ENCODE measurements at regions not wholly inside any gene's neighbourhood (a gene's known extent, or its start where the extent isn't known, plus 50 kb on each side); places are given as distances from the start of the nearest gene placed in this dataset.
A peak's percentile ranks its signal among the peaks of the same experiment; 100 is the strongest.
"Not testable (repeated sequence)": the region's sequence is repeated elsewhere in the genome, so short reads cannot be mapped to it uniquely, and the experiment has no call there.

- DNase-seq = no peak
Measured at GRCh38 chr3:191518861-191519260, 57.9 kb downstream of the PYDC2 start.

DNA sequence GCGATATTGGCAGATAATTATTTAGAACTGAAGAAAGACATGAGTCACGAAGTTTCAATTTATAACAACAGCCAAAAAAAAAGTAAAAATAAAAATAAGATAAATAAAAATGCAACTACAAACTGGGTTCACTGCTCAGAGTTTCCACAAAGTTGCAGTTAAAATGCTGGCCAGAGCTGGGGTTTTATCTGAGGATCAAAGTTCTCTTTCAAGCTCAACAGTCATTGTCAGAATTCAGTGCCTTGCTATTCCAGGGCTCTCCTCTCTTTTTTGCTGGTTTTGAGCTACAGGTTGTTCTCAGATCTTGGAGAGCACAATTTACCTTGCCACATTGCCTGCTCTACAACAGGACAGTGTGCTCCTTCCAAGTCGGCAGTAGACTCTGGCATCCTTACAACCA, 60.1 kb downstream of the PYDC2 start:
- DNase-seq = no peak

DNA sequence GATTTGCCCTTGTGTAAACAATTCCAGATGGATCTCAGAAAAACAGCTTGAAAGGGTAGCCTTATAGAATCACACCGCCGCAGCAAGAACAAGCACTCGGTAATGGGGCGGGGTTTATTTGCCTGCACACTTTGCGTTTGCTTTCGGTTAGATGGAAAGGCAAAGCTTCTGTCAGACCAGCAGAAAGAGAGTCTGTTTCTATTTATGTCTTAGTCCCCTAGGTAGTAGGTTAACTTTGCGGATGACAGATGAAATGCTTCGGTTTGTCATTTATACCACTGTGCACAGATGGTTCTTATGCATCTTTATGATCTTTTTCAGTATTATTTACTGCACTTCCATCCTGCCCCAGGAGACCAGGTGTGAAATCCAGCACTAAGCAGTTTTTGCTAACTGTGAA, 62.2 kb downstream of the PYDC2 start:
- peak; percentile 10 for DNase-seq

GRCh38 chr3:191528589-191528988, 67.6 kb downstream of the PYDC2 start:
- no peak for DNase-seq

DNA sequence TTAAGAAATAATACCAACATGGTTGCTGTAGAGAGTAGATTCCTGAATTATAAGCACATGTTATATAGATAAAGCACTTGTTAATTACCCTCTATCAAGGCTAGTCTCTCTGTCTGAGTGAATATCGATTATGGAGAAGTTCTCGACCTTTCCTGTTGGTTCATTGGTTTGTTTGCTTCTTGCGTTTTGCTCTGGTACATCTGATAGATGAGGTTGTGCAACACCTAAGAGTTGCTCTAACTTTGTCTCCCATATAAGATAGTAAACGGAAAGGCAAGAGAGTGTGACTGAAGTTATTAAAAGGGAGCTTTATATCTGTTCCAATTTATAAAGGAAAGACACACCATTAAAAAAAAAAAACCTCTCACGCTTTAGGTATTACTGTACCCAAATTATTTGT, 69.0 kb downstream of the PYDC2 start:
- no peak for DNase-seq

DNA sequence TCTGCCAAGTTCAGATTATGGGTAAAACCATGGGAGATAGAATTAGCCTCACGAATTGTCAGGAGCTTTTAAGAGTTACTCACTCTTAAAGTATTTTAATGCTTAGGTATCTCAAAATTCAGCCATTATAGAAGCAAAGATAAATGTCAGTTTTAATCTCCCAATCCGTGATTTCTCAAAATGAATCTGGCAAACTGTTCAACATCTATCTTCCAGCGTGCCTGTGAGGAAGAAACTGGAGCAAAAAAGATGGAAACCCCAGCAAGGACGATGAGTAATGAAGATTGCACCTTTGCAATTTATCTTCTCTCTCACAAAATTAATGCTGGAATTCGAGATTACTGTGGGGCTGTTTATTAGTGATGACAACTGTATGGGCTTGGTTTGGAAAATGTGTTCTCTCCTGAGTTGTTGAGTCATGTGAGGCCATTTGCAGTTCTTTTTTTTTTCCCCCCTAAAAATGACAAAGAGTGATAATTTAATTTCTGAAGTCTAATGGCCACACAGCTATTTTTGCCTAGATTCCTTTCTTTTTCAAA, 70.5 kb downstream of the PYDC2 start:
- DNase-seq = no peak

- no peak for DNase-seq
Measured at GRCh38 chr3:191543018-191543417, 82.1 kb downstream of the PYDC2 start.

- no peak for DNase-seq
Measured at GRCh38 chr3:191543897-191544296, 82.9 kb downstream of the PYDC2 start.

GRCh38 chr3:191549357-191549756, 88.4 kb downstream of the PYDC2 start:
- DNase-seq = no peak

- no peak for DNase-seq
Measured at GRCh38 chr3:191555037-191555436, 94.1 kb downstream of the PYDC2 start.

- DNase-seq = no peak
Measured at GRCh38 chr3:191557322-191557721, 96.4 kb downstream of the PYDC2 start.

DNA sequence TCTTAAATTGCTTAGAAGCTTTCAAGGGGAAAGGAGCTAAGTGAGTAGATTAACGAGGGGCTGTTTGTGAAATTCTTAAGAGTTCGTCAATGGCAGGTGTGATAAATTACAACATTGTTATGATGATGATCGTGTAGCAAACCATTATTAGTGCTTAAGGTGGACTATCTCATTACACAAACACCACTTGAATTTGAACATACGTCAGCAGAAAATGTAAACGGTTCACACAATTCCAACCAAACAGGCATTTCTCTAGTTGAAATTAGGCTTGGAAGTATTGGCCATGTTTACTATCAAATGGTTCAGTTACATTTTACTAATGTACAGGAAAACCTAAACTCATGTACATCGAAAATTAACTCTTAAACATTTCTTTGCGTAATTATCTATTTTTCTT, 102.8 kb downstream of the PYDC2 start:
- DNase-seq = no peak

DNA sequence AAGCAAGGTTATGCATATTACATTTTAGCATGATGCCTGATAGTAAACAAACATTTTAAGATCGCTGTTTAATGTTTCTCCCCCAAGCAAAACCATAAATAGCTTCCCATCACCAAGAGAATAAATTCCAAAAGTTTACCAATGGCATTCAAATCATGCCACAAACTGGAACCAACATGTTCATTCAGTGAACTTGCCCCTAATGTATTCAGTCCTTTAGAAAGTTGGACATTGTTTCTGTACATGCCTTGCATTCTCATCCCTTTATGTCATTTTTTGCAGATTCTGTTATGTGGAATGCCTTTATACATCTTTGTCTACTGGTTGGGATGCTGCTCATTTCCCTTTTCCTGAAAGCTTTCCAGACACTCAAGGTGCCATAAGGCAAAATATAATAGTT, 105.5 kb downstream of the PYDC2 start:
- no peak for DNase-seq

DNA sequence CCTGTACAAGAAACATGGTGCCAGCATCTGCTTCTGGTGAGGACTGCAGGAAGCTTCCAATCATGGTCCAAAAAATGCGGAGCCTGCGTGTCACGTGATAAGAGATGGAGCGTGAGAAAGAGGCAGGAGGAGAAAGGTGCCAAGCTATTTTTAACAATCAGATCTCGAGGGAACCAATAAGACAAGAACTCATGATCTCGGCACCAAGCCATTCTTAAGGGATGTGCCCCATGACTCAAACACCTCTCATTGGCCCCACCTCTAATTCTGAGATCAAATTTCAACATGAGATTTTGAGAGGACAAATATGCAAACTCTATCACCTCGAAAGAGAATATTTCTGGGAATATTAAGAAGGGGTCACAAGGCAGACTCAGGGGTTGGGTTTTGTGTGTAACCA, 107.2 kb downstream of the PYDC2 start:
- no peak for DNase-seq

DNA sequence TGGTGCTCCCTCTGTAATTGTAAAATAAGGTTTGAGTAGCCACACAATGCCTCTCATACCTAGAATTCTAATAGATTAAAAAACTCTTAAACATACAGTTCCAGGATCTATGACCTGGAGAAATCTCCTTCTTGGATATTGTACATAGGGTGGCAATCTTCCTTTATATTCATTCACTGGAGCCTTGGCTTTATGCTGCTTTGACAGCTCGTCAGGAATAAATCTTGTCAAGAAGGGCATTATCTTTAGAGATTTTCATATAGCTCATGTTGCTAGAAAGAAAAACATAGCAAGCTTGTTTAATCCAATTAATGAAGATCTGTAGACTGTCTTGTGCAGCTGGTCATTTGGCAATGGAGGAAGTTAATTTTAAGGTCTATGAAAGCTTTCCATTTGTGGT, 131.1 kb downstream of the PYDC2 start:
- DNase-seq = no peak

DNA sequence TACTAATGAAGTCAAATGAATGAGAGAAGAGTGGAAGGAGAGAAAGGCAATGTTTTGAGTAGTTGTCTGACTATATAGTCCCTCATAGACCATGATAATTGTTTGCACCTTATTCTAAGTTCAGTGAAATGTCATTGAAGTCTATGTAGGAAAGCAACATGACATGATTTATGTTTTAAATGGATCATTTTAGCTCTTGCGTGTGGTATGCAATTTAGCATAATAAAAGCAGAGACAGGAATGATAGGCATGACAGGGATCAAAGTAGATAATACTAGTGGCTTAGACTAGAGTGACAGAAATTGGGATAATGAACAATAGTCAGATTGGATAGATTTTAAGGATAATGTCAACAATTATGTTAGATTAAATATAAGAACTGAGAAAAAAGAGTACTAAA, 132.5 kb downstream of the PYDC2 start:
- no peak for DNase-seq

- not testable (repeated sequence) for DNase-seq
Measured at GRCh38 chr3:191615511-191615910, 154.5 kb downstream of the PYDC2 start.

DNA sequence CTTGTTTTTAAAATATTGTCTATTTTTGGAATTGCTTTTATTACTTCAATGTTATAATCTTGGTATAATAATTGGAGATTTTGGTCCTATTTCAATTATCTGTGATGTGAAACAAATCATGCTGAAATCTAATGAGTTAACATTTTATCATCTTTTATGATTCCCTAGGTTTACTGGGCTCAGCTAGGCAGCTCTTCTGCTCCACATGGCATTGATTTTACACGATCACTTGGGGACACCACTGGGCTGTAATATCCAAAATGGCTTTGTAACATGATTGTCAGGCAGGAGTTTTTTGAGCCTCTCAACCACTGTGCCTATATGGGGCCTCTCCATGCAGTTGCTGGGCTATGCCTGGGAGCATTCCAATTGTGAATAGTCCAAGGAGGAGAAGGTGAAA, 163.3 kb downstream of the PYDC2 start:
- DNase-seq = no peak

- DNase-seq = no peak
Measured at GRCh38 chr3:191627064-191627463, 166.1 kb downstream of the PYDC2 start.

DNA sequence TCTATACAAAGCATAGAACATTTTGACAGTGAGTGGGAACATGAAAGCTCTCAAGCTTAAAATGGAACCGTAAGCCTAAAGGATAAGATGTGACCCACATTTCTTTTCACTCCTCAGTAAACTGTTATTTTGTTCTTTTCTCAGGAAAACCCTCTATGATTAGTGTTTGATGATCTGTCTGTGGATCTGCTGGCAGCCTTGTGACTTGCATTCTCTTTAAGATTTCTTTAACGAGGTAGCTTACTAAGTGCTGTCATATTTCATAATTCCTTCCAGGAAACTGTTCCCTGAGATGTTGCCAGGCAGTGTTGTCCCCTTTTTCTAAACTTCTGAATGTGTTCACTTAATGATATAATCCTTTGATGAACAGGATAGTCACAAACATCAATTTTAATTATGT, 167.6 kb downstream of the PYDC2 start:
- DNase-seq = no peak

- no peak for DNase-seq
Measured at GRCh38 chr3:191631496-191631895, 170.5 kb downstream of the PYDC2 start.

GRCh38 chr3:191634902-191635301, 173.9 kb downstream of the PYDC2 start:
- no peak for DNase-seq

DNA sequence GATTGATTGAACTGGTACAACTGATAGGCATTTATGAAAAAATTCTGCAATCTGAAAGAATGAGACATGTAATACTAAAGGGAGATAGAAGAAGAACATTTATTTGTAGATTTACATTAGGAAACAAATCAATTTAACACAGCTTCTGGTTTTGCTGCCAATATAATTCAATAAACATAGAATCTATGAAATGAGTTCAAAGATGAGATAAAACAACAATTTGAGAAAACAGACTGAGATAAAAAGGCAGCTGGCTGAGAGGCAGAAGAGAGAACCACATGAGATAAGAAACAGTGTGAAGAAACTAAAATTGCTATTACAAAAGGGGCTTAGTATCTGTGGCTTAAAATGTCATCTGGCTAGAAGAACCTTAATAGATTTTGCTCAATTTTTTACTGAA, 176.6 kb downstream of the PYDC2 start:
- DNase-seq = no peak

DNA sequence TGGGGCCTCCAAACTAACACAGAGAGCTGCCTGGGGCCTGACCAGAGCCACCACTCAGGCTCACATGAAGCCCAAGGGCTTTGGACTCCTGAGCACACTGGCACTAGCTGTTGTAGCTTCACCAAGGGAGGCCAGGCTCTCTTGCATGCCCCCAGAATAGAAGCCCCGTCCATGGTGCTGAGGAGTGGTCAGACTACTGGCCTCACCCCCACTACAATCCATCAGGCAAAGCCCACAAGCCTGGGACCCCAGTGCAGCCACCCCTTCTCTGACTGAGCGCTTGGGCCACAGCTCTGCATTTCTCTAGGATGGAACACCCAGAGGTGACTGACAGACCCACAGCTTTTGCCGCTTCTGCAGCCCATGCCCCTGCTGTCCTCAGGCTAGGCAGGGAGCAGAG, 180.8 kb downstream of the PYDC2 start:
- no peak for DNase-seq

- no peak for DNase-seq
Measured at GRCh38 chr3:191644291-191644690, 183.3 kb downstream of the PYDC2 start.
